HepG2 (cell line): ENCODE measurements at regions not wholly inside any gene's neighbourhood (a gene's known extent, or its start where the extent isn't known, plus 50 kb on each side); places are given as distances from the start of the nearest gene placed in this dataset.

Source experiments
- ATAC-seq: fragments of 200-7000 bp; cut with Tn5 transposase; 3 replicates; pipeline ENCODE4 v1.9.1; 2020; ENCODE audit warnings: mild to moderate bottlenecking, moderate library complexity
- BruUV-seq: library from RNA; stranded (reverse); fragments of 400-500 nt; replicated peaks from 2 replicates; lab custom pipeline; 2021; lab: Mats Ljungman, UMichigan
- CTCF ChIA-PET: fragments of 300-600 bp; formaldehyde crosslinking; extraction: SDS; loops from one replicate; lab custom pipeline; 2021; ENCODE audit warnings: low total read pairs, inconsistent platforms, low intra/inter-chr PET ratio; lab: Yijun Ruan, JAX
- POLR2A ChIA-PET: fragments of 350-600 bp; sonication (Branson Sonifier 250); formaldehyde crosslinking; loops from one replicate; lab custom pipeline; 2020; ENCODE audit warnings: antibody characterized with exemption, inconsistent platforms; lab: Yijun Ruan, JAX
- DNase-seq: peaks from one replicate; pipeline ENCODE4 v3.0.0-alpha.2; 2015; ENCODE audit warnings: low spot score
- FAIRE-seq: peaks from 3 replicates; lab custom pipeline; 2011; peaks lifted over from hg19 to GRCh38; lab: Jason Lieb, UNC
- H2AFZ ChIP-seq: one replicate; pipeline ENCODE4 v1.6.1; 2011; ENCODE audit warnings: low read length, inconsistent platforms
- H3K27ac ChIP-seq: fragments of 300-600 bp; 3 replicates; pipeline ENCODE4 v1.8.0; 2011; ENCODE audit warnings: mixed run types, mild to moderate bottlenecking, mixed read lengths, low read length, inconsistent platforms; ENCODE audit not compliant: insufficient read depth; ENCODE audit errors: extremely low read length
- H3K27me3 ChIP-seq, 2 experiments: fragments of 200-600 bp in 1 of 2; 2 replicates in 1 of 2; 3 replicates in 1 of 2; pipeline versions ENCODE4 v1.6.0 to v1.8.0; 2011; ENCODE audit warnings: low read length in 2 of 2, mild to moderate bottlenecking in 2 of 2, moderate library complexity in 2 of 2, inconsistent platforms in 1 of 2; ENCODE audit not compliant: insufficient read depth in 2 of 2, control insufficient read depth in 1 of 2
- H3K36me3 ChIP-seq, 2 experiments: fragments of 200-600 bp in 1 of 2; replicated peaks in 1 of 2; 2 replicates in 1 of 2; 3 replicates in 1 of 2; pipeline versions ENCODE4 v1.5.1 to v1.8.0; 2011; ENCODE audit warnings: low read length in 2 of 2, inconsistent platforms in 1 of 2; ENCODE audit not compliant: insufficient read depth in 2 of 2, control insufficient read depth in 1 of 2
- H3K4me1 ChIP-seq: 2 replicates; pipeline ENCODE4 v1.5.1; 2012; ENCODE audit warnings: low read length, inconsistent platforms; ENCODE audit not compliant: insufficient read depth
- H3K4me2 ChIP-seq: 2 replicates; pipeline ENCODE4 v1.6.0; 2011; ENCODE audit warnings: low read depth, low read length, inconsistent platforms
- H3K4me3 ChIP-seq, 3 experiments: fragments of 200-600 bp in 1 of 3; sonication (generic), shearing (Covaris generic) in 1 of 3; replicated peaks in 1 of 3; 2 replicates each; pipeline ENCODE4 v1.5.1; 2011 to 2016; ENCODE audit warnings: low read length in 3 of 3, inconsistent platforms in 2 of 3, low read depth in 2 of 3, mild to moderate bottlenecking in 2 of 3, control low read depth in 1 of 3, mixed read lengths in 1 of 3; ENCODE audit not compliant: insufficient read depth in 1 of 3
- H3K79me2 ChIP-seq: one replicate; pipeline ENCODE4 v1.6.1; 2011; ENCODE audit warnings: low read length, inconsistent platforms; ENCODE audit not compliant: insufficient read depth
- H3K9ac ChIP-seq: 2 replicates; pipeline ENCODE4 v1.6.0; 2011; ENCODE audit warnings: mild to moderate bottlenecking, low read depth, low read length, inconsistent platforms; ENCODE audit not compliant: insufficient read depth
- H3K9me3 ChIP-seq: 2 replicates; pipeline ENCODE4 v1.5.1; 2012; ENCODE audit warnings: mild to moderate bottlenecking, low read length
- H4K20me1 ChIP-seq: 2 replicates; pipeline ENCODE4 v1.6.0; 2011; ENCODE audit warnings: inconsistent platforms, mild to moderate bottlenecking, low read length, moderate library complexity; ENCODE audit not compliant: insufficient read depth
- MXI1 ChIP-seq: IDR thresholded peaks from 3 replicates; pipeline ENCODE4 v1.6.1; 2012; ENCODE audit warnings: low read depth, low read length, inconsistent platforms, borderline replicate concordance
- RAD21 ChIP-seq: fragments of 450-650 bp; formaldehyde crosslinking; IDR thresholded peaks from 2 replicates; pipeline ENCODE4 v1.5.0; 2020; ENCODE audit warnings: mild to moderate bottlenecking
- SETDB1 ChIP-seq: sonication (generic); formaldehyde crosslinking; IDR thresholded peaks from 2 replicates; pipeline ENCODE4 v1.5.1; 2020; ENCODE audit warnings: missing genetic modification reagents, mild to moderate bottlenecking, borderline replicate concordance
- SP2 ChIP-seq: sonication (generic); formaldehyde crosslinking; IDR thresholded peaks from 2 replicates; pipeline ENCODE4 v1.5.1; 2020; ENCODE audit warnings: mild to moderate bottlenecking, missing genetic modification reagents
- ZNF781 ChIP-seq: sonication (generic); formaldehyde crosslinking; IDR thresholded peaks from 2 replicates; pipeline ENCODE4 v1.5.1; 2020; ENCODE audit warnings: borderline replicate concordance, mild to moderate bottlenecking, missing genetic modification reagents; ENCODE audit errors: not compliant biosample characterization
- WGBS: methylation state at CpG from one replicate; pipeline ENCODE4 v1.1.6; 2017; ENCODE audit warnings: low lambda C conversion rate; 5-methylcytosine and 5-hydroxymethylcytosine counted together
- in situ Hi-C: cut with HindIII; loops from 2 replicates; pipeline ENCODE4 v1.10.0; 2017; ENCODE audit warnings: low pct_unique_long_range_greater_than_20kb; ENCODE audit not compliant: extremely low pct_ligation_motif_present
- intact Hi-C: fragments of 100-400 bp; cut with micrococcal nuclease; formaldehyde crosslinking; loops from one replicate; pipeline ENCODE4 v1.10.0; 2022; ENCODE audit not compliant: unreplicated experiment
- TF ChIP-seq, protein P1 (sequence below), 2 experiments: sonication (generic) in 1 of 2; formaldehyde crosslinking in 1 of 2; IDR thresholded peaks; 2 replicates each; pipeline versions ENCODE4 v1.5.1 to v1.6.1; 2011 to 2020; ENCODE audit warnings: borderline replicate concordance in 1 of 2, low read depth in 1 of 2, low read length in 1 of 2, mild to moderate bottlenecking in 1 of 2, missing genetic modification reagents in 1 of 2, moderate library complexity in 1 of 2
- TF ChIP-seq, protein P2 (sequence below): sonication (generic); formaldehyde crosslinking; IDR thresholded peaks from 2 replicates; pipeline ENCODE4 v1.4.0; 2020; ENCODE audit warnings: missing genetic modification reagents, borderline replicate concordance
- TF ChIP-seq, protein P3 (sequence below): sonication (generic); formaldehyde crosslinking; IDR thresholded peaks from 2 replicates; pipeline ENCODE4 v1.9.0; 2022; ENCODE audit warnings: low read depth, missing genetic modification reagents

DNA sequence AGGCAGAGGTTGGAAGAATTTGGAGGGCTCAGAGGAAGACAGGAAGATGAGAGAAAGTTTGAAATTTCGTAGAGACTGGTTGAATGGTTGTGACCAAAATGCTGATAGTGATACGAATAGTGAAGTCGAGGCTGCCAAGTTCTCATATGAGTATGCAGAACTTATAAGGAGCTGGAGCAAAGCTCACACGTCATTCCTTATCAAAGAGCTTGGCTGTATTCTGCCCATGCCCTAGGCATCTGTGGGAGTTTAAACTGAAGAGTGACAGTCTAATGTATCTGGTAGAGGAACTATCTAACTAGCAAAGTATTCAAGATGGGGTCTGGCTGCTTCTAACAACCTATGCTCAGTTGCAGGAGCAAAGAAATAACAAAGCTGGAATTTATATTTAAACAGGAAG, 102.1 kb downstream of the PCDH18 start:
- H3K4me3 ChIP-seq = no peak overlapping the region
- H3K36me3 ChIP-seq = no peaks in the 10 kb centered on the region
- no peak overlapping the region for H2AFZ ChIP-seq
- H4K20me1 ChIP-seq = no peaks in the 10 kb centered on the region
- TF ChIP-seq ZNF781 (CRISPR knock-in tag) (no peak), SETDB1 (CRISPR knock-in tag) (no peak), SP2 (CRISPR knock-in tag) (no peak), RAD21 (no peak), MXI1 (no peak)
- TF ChIP-seq, protein P1, sequence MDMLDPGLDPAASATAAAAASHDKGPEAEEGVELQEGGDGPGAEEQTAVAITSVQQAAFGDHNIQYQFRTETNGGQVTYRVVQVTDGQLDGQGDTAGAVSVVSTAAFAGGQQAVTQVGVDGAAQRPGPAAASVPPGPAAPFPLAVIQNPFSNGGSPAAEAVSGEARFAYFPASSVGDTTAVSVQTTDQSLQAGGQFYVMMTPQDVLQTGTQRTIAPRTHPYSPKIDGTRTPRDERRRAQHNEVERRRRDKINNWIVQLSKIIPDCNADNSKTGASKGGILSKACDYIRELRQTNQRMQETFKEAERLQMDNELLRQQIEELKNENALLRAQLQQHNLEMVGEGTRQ (IDR thresholded peaks at IDR 0.05; ENCODE audit: low read depth, low read length) = no peak
- TF ChIP-seq, protein P1 (CRISPR knock-in tag; IDR thresholded peaks at IDR 0.05; ENCODE audit: borderline replicate concordance) = no peak
- TF ChIP-seq, protein P2, sequence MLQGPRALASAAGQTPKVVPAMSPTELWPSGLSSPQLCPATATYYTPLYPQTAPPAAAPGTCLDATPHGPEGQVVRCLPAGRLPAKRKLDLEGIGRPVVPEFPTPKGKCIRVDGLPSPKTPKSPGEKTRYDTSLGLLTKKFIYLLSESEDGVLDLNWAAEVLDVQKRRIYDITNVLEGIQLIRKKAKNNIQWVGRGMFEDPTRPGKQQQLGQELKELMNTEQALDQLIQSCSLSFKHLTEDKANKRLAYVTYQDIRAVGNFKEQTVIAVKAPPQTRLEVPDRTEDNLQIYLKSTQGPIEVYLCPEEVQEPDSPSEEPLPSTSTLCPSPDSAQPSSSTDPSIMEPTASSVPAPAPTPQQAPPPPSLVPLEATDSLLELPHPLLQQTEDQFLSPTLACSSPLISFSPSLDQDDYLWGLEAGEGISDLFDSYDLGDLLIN (CRISPR knock-in tag) = no peak
- TF ChIP-seq, protein P3, sequence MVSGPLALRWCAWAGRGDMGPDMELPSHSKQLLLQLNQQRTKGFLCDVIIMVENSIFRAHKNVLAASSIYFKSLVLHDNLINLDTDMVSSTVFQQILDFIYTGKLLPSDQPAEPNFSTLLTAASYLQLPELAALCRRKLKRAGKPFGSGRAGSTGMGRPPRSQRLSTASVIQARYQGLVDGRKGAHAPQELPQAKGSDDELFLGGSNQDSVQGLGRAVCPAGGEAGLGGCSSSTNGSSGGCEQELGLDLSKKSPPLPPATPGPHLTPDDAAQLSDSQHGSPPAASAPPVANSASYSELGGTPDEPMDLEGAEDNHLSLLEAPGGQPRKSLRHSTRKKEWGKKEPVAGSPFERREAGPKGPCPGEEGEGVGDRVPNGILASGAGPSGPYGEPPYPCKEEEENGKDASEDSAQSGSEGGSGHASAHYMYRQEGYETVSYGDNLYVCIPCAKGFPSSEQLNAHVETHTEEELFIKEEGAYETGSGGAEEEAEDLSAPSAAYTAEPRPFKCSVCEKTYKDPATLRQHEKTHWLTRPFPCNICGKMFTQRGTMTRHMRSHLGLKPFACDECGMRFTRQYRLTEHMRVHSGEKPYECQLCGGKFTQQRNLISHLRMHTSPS = no peak
- POLR2A ChIA-PET = no interaction called here
- CTCF ChIA-PET = no interaction called here
- H3K4me2 ChIP-seq = no peak overlapping the region
- in situ Hi-C loops = no loop called here
- no peak overlapping the region for H3K9ac ChIP-seq
- H3K79me2 ChIP-seq = no peaks in the 10 kb centered on the region
- H3K9me3 ChIP-seq = no peaks in the 10 kb centered on the region
- ATAC-seq = no peak
- H3K4me1 ChIP-seq = no peaks in the 10 kb centered on the region
- no peak overlapping the region for H3K27ac ChIP-seq
- no peak for FAIRE-seq
- DNase-seq = no peak
- no peaks in the 10 kb centered on the region for H3K27me3 ChIP-seq
- intact Hi-C loops = no loop called here
- 18% methylated on average over 4 of the region's 4 CpGs for WGBS
- no TSS peak for BruUV-seq
